BJ (cell line): ENCODE measurements at regions not wholly inside any gene's neighbourhood (a gene's known extent, or its start where the extent isn't known, plus 50 kb on each side); places are given as distances from the start of the nearest gene placed in this dataset.
"Not testable (repeated sequence)": the region's sequence is repeated elsewhere in the genome, so short reads cannot be mapped to it uniquely, and the experiment has no call there.

ENCODE experiments used
- CTCF ChIA-PET: fragments of 350-600 bp; formaldehyde crosslinking; extraction: SDS; loops from one replicate; lab custom pipeline; 2021; ENCODE audit warnings: antibody characterized with exemption, inconsistent platforms; lab: Yijun Ruan, JAX
- POLR2A ChIA-PET: fragments of 300-600 bp; sonication (Branson Sonifier 250); formaldehyde crosslinking; extraction: SDS; loops from one replicate; lab custom pipeline; 2021; ENCODE audit warnings: antibody characterized with exemption; lab: Charles Lee
- DNase-seq: peaks from one replicate; pipeline ENCODE4 v3.0.0-alpha.2; 2011; ENCODE audit warnings: low read depth
- H3K27me3 ChIP-seq: 2 replicates; pipeline ENCODE4 v1.6.0; 2011; ENCODE audit warnings: low read length; ENCODE audit not compliant: control insufficient read depth, insufficient read depth
- H3K36me3 ChIP-seq: 2 replicates; pipeline ENCODE4 v1.5.1; 2011; ENCODE audit warnings: low read length; ENCODE audit not compliant: control insufficient read depth, insufficient read depth
- H3K4me3 ChIP-seq: 2 replicates; pipeline ENCODE4 v1.5.1; 2011; ENCODE audit warnings: low read depth, mild to moderate bottlenecking, control low read depth, low read length
- TF ChIP-seq, protein P1 (sequence below): IDR thresholded peaks from 2 replicates; pipeline ENCODE4 v1.5.1; 2011; ENCODE audit warnings: low read depth, mild to moderate bottlenecking, control low read depth, inconsistent platforms, low read length, moderate library complexity; ENCODE audit not compliant: insufficient read depth

- TF ChIP-seq, protein P1, sequence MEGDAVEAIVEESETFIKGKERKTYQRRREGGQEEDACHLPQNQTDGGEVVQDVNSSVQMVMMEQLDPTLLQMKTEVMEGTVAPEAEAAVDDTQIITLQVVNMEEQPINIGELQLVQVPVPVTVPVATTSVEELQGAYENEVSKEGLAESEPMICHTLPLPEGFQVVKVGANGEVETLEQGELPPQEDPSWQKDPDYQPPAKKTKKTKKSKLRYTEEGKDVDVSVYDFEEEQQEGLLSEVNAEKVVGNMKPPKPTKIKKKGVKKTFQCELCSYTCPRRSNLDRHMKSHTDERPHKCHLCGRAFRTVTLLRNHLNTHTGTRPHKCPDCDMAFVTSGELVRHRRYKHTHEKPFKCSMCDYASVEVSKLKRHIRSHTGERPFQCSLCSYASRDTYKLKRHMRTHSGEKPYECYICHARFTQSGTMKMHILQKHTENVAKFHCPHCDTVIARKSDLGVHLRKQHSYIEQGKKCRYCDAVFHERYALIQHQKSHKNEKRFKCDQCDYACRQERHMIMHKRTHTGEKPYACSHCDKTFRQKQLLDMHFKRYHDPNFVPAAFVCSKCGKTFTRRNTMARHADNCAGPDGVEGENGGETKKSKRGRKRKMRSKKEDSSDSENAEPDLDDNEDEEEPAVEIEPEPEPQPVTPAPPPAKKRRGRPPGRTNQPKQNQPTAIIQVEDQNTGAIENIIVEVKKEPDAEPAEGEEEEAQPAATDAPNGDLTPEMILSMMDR, result no peak
Observed at GRCh38 chr12:67483871-67484554, 164.5 kb upstream of the DYRK2 start.

GRCh38 chr12:67484791-67485480, 163.6 kb upstream of the DYRK2 start:
- TF ChIP-seq, protein P1, result no peak
- POLR2A ChIA-PET, result no interaction called here
- no peak for DNase-seq
- H3K36me3 ChIP-seq, result no peaks in the 10 kb centered on the region
- no peaks in the 10 kb centered on the region for H3K27me3 ChIP-seq
- H3K4me3 ChIP-seq, result no peak overlapping the region
- CTCF ChIA-PET, result interaction anchor here (1.1 kb wide), 1 partner anchor 13 kb away, joined by 3 read pairs; no protein-coding TSS in a partner anchor

More at GRCh38 chr12:67483871-67484554, 164.5 kb upstream of the DYRK2 start:
- Histone ChIP-seq H3K27me3 (no peaks in the 10 kb centered on the region), H3K4me3 (no peak overlapping the region), H3K36me3 (no peaks in the 10 kb centered on the region)
- ChIA-PET CTCF (interaction anchor here (0.7 to 1.3 kb wide), 3 partner anchors 12 to 22 kb away, joined by 3 read pairs; no protein-coding TSS in a partner anchor), POLR2A (interaction anchor here (0.6 kb wide), 1 partner anchor 27 kb away, joined by 14 read pairs; no protein-coding TSS in a partner anchor)
- no peak for DNase-seq

- DNase-seq, result no peak
- H3K4me3 ChIP-seq, result no peak overlapping the region
- TF ChIP-seq, protein P1, result no peak
- CTCF ChIA-PET, result interaction anchor here (1.2 to 1.3 kb wide), 2 partner anchors 11 to 20 kb away, joined by 3 read pairs; no protein-coding TSS in a partner anchor
- H3K27me3 ChIP-seq, result no peaks in the 10 kb centered on the region
- POLR2A ChIA-PET, result no interaction called here
- H3K36me3 ChIP-seq, result no peaks in the 10 kb centered on the region
Observed at GRCh38 chr12:67486671-67487070, 161.9 kb upstream of the DYRK2 start.

- DNase-seq, H3K36me3 ChIP-seq, POLR2A ChIA-PET, H3K4me3 ChIP-seq, H3K27me3 ChIP-seq, CTCF ChIA-PET: not testable (repeated sequence)
Observed at GRCh38 chr12:67488349-67488748, 160.2 kb upstream of the DYRK2 start.

GRCh38 chr12:67489007-67489406, 159.5 kb upstream of the DYRK2 start:
- Histone ChIP-seq H3K36me3 (no peaks in the 10 kb centered on the region), H3K27me3 (no peaks in the 10 kb centered on the region), H3K4me3 (no peak overlapping the region)
- TF ChIP-seq, protein P1, result no peak
- ChIA-PET POLR2A (no interaction called here), CTCF (no interaction called here)
- DNase-seq, result no peak
